BLaER1 treated with 17β-estradiol and CSF1 and Interleukin-3, amounts not matched to agents 10 nM and 100 nM (cell line): ENCODE measurements at regions not wholly inside any gene's neighbourhood (a gene's known extent, or its start where the extent isn't known, plus 50 kb on each side); places are given as distances from the start of the nearest gene placed in this dataset.

Experiments
- H3K27ac ChIP-seq, 11 experiments: shearing (Covaris generic); formaldehyde crosslinking; 2 replicates each; pipeline ENCODE4 v1.8.1; 2022
- H3K27me3 ChIP-seq, 11 experiments: shearing (Covaris generic); formaldehyde crosslinking; 2 replicates each; pipeline ENCODE4 v1.8.1; 2022
- H3K36me3 ChIP-seq, 11 experiments: shearing (Covaris generic); formaldehyde crosslinking; 2 replicates each; pipeline ENCODE4 v1.8.1; 2022
- H3K4me1 ChIP-seq, 10 experiments: shearing (Covaris generic); formaldehyde crosslinking; 2 replicates each; pipeline ENCODE4 v1.8.1; 2022
- H3K4me2 ChIP-seq, 11 experiments: shearing (Covaris generic); formaldehyde crosslinking; 2 replicates each; pipeline ENCODE4 v1.8.1; 2022
- H3K4me3 ChIP-seq, 10 experiments: shearing (Covaris generic); formaldehyde crosslinking; 2 replicates each; pipeline ENCODE4 v1.8.1; 2022
- H3K9ac ChIP-seq, 11 experiments: shearing (Covaris generic); formaldehyde crosslinking; 2 replicates each; pipeline ENCODE4 v1.8.1; 2022
- H3K9me3 ChIP-seq, 11 experiments: shearing (Covaris generic); formaldehyde crosslinking; replicated peaks in 1 of 11; 2 replicates each; pipeline ENCODE4 v1.8.1; 2022
- H4K20me1 ChIP-seq, 11 experiments: shearing (Covaris generic); formaldehyde crosslinking; 2 replicates each; pipeline ENCODE4 v1.8.1; 2022
- Cebpa-rat ChIP-seq, 11 experiments: shearing (Covaris generic); IDR thresholded peaks; 2 replicates each; pipeline ENCODE4 v1.8.1; 2022

- no peaks in the 10 kb centered on the region for H4K20me1 ChIP-seq
- TF ChIP-seq Cebpa-rat (IDR thresholded peaks at IDR 0.05) = no peak
- no peak overlapping the region for H3K4me2 ChIP-seq
- H3K36me3 ChIP-seq = no peaks in the 10 kb centered on the region
- no peak overlapping the region for H3K27ac ChIP-seq
- H3K4me1 ChIP-seq = peaks cover 0 to 10% (median 1%) of the 10 kb centered on the region in 10 experiments; a peak in 9 of 20 replicates
- H3K27me3 ChIP-seq = no peaks in the 10 kb centered on the region
- H3K9me3 ChIP-seq = peaks cover 0 to 13% (median 8%) of the 10 kb centered on the region in 11 experiments; a peak in 7 of 22 replicates
- no peak overlapping the region for H3K9ac ChIP-seq
- no peak overlapping the region for H3K4me3 ChIP-seq
These were observed 59.4 kb upstream of the FRMD4A start for GRCh38 chr10:14389981-14390590.

- no peaks in the 10 kb centered on the region for H3K27me3 ChIP-seq
- H3K9me3 ChIP-seq = no peaks in the 10 kb centered on the region
- no peaks in the 10 kb centered on the region for H4K20me1 ChIP-seq
- TF ChIP-seq Cebpa-rat (IDR thresholded peaks at IDR 0.05) = no peak
- no peak overlapping the region for H3K9ac ChIP-seq
- H3K4me2 ChIP-seq = 0 out of 22 replicates have a peak overlapping the region, but pooled peaks of 1 of the 11 experiments have one; percentile 7
- H3K4me1 ChIP-seq = peaks cover 0 to 23% (median 8%) of the 10 kb centered on the region in 10 experiments; a peak in 11 of 20 replicates
- no peaks in the 10 kb centered on the region for H3K36me3 ChIP-seq
- no peak overlapping the region for H3K27ac ChIP-seq
- H3K4me3 ChIP-seq = no peak overlapping the region
These were observed 55.2 kb upstream of the FRMD4A start for GRCh38 chr10:14385596-14386593.

- no peak overlapping the region for H3K9ac ChIP-seq
- no peaks in the 10 kb centered on the region for H3K27me3 ChIP-seq
- no peaks in the 10 kb centered on the region for H3K9me3 ChIP-seq
- no peaks in the 10 kb centered on the region for H4K20me1 ChIP-seq
- no peaks in the 10 kb centered on the region for H3K36me3 ChIP-seq
- peaks cover 0 to 23% (median 8%) of the 10 kb centered on the region in 10 experiments; a peak in 11 of 20 replicates for H3K4me1 ChIP-seq
- H3K27ac ChIP-seq = no peak overlapping the region
- H3K4me2 ChIP-seq = peak overlapping the region in 3 of 11 experiments; percentile 3 to 28 (median 7); a peak in 4 of 22 replicates
- H3K4me3 ChIP-seq = no peak overlapping the region
- no peak for TF ChIP-seq Cebpa-rat (IDR thresholded peaks at IDR 0.05)
These were observed 54.2 kb upstream of the FRMD4A start for GRCh38 chr10:14384915-14385314.

GRCh38 chr10:14384116-14384730, 53.5 kb upstream of the FRMD4A start:
- peaks cover 0 to 23% (median 8%) of the 10 kb centered on the region in 10 experiments; a peak in 11 of 20 replicates for H3K4me1 ChIP-seq
- H3K36me3 ChIP-seq = no peaks in the 10 kb centered on the region
- no peak overlapping the region for H3K4me3 ChIP-seq
- H3K27me3 ChIP-seq = no peaks in the 10 kb centered on the region
- no peak overlapping the region for H3K27ac ChIP-seq
- H3K9ac ChIP-seq = no peak overlapping the region
- H3K9me3 ChIP-seq = no peaks in the 10 kb centered on the region
- H4K20me1 ChIP-seq = no peaks in the 10 kb centered on the region
- peak overlapping the region in 4 of 11 experiments; percentile 3 to 28 (median 8); a peak in 2 of 22 replicates for H3K4me2 ChIP-seq
- no peak for TF ChIP-seq Cebpa-rat (IDR thresholded peaks at IDR 0.05)

- Histone ChIP-seq H4K20me1 (no peaks in the 10 kb centered on the region), H3K9ac (no peak overlapping the region), H3K36me3 (no peaks in the 10 kb centered on the region), H3K27me3 (no peaks in the 10 kb centered on the region), H3K27ac (no peak overlapping the region), H3K4me1 (peaks cover 0 to 23% (median 8%) of the 10 kb centered on the region in 10 experiments; a peak in 11 of 20 replicates), H3K4me2 (no peak overlapping the region), H3K4me3 (no peak overlapping the region), H3K9me3 (no peaks in the 10 kb centered on the region)
- TF ChIP-seq Cebpa-rat (IDR thresholded peaks at IDR 0.05) = no peak
These were observed 52.5 kb upstream of the FRMD4A start for GRCh38 chr10:14383266-14383665.

- H3K4me3 ChIP-seq = no peak overlapping the region
- no peak overlapping the region for H3K9ac ChIP-seq
- H3K27ac ChIP-seq = no peak overlapping the region
- H3K9me3 ChIP-seq = no peaks in the 10 kb centered on the region
- TF ChIP-seq Cebpa-rat (IDR thresholded peaks at IDR 0.05) = no peak
- H4K20me1 ChIP-seq = no peaks in the 10 kb centered on the region
- H3K36me3 ChIP-seq = no peaks in the 10 kb centered on the region
- peaks cover 0 to 23% (median 8%) of the 10 kb centered on the region in 10 experiments; a peak in 11 of 20 replicates for H3K4me1 ChIP-seq
- H3K4me2 ChIP-seq = no peak overlapping the region; a peak in 1 of 22 replicates
- H3K27me3 ChIP-seq = no peaks in the 10 kb centered on the region
These were observed 51.8 kb upstream of the FRMD4A start for GRCh38 chr10:14382531-14382930.

- no peak overlapping the region for H3K4me3 ChIP-seq
- no peaks in the 10 kb centered on the region for H3K9me3 ChIP-seq
- no peak overlapping the region for H3K9ac ChIP-seq
- H3K27me3 ChIP-seq = no peaks in the 10 kb centered on the region
- no peaks in the 10 kb centered on the region for H4K20me1 ChIP-seq
- no peak overlapping the region; a peak in 1 of 22 replicates for H3K4me2 ChIP-seq
- H3K27ac ChIP-seq = no peak overlapping the region
- no peaks in the 10 kb centered on the region for H3K36me3 ChIP-seq
- no peak for TF ChIP-seq Cebpa-rat (IDR thresholded peaks at IDR 0.05)
- peaks cover 0 to 23% (median 8%) of the 10 kb centered on the region in 10 experiments; a peak in 11 of 20 replicates for H3K4me1 ChIP-seq
These were observed 51.3 kb upstream of the FRMD4A start for GRCh38 chr10:14382022-14382421.

- H4K20me1 ChIP-seq = no peaks in the 10 kb centered on the region
- no peak overlapping the region for H3K4me3 ChIP-seq
- no peaks in the 10 kb centered on the region for H3K27me3 ChIP-seq
- TF ChIP-seq Cebpa-rat (IDR thresholded peaks at IDR 0.05) = no peak
- H3K9me3 ChIP-seq = no peaks in the 10 kb centered on the region
- no peak overlapping the region for H3K27ac ChIP-seq
- H3K36me3 ChIP-seq = no peaks in the 10 kb centered on the region
- no peak overlapping the region for H3K4me2 ChIP-seq
- H3K9ac ChIP-seq = no peak overlapping the region
- peaks cover 0 to 23% (median 8%) of the 10 kb centered on the region in 10 experiments; a peak in 11 of 20 replicates for H3K4me1 ChIP-seq
These were observed 50.8 kb upstream of the FRMD4A start for GRCh38 chr10:14381475-14381874.

- Histone ChIP-seq H3K36me3 (no peaks in the 10 kb centered on the region), H4K20me1 (no peaks in the 10 kb centered on the region), H3K9me3 (no peaks in the 10 kb centered on the region), H3K27me3 (no peaks in the 10 kb centered on the region), H3K9ac (no peak overlapping the region), H3K27ac (no peak overlapping the region), H3K4me3 (no peak overlapping the region), H3K4me2 (no peak overlapping the region), H3K4me1 (peaks cover 0 to 28% (median 8%) of the 10 kb centered on the region in 10 experiments; a peak in 11 of 20 replicates)
- no peak for TF ChIP-seq Cebpa-rat (IDR thresholded peaks at IDR 0.05)
These were observed 50.0 kb upstream of the FRMD4A start for GRCh38 chr10:14380746-14381145.
